ENCODE measurements at regions not wholly inside any gene's neighbourhood (a gene's known extent, or its start where the extent isn't known, plus 50 kb on each side); places are given as distances from the start of the nearest gene placed in this dataset.
"Not testable (repeated sequence)": the region's sequence is repeated elsewhere in the genome, so short reads cannot be mapped to it uniquely, and the experiment has no call there.

- DNase-seq (ENCODE audit: low read depth) = no peak
Measured at GRCh38 chr1:166693673-166694297, 145.5 kb upstream of the POGK start.

GRCh38 chr1:166695115-166695514, 144.2 kb upstream of the POGK start:
- DNase-seq (ENCODE audit: low read depth) = no peak

- not testable (repeated sequence) for DNase-seq (ENCODE audit: low read depth)
Measured at GRCh38 chr1:166695834-166696233, 143.4 kb upstream of the POGK start.

GRCh38 chr1:166698771-166699170, 140.5 kb upstream of the POGK start:
- DNase-seq (ENCODE audit: low read depth) = no peak

- DNase-seq (ENCODE audit: low read depth) = no peak
Measured at GRCh38 chr1:166699613-166700012, 139.7 kb upstream of the POGK start.

GRCh38 chr1:166700696-166701095, 138.6 kb upstream of the POGK start:
- no peak for DNase-seq (ENCODE audit: low read depth)

GRCh38 chr1:166701603-166702100, 137.6 kb upstream of the POGK start:
- no peak for DNase-seq (ENCODE audit: low read depth)

GRCh38 chr1:166703141-166703540, 136.1 kb upstream of the POGK start:
- no peak for DNase-seq (ENCODE audit: low read depth)

- DNase-seq (ENCODE audit: low read depth) = no peak
Measured at GRCh38 chr1:166703726-166704462, 135.4 kb upstream of the POGK start.

- no peak for DNase-seq (ENCODE audit: low read depth)
Measured at GRCh38 chr1:166705376-166706289, 133.6 kb upstream of the POGK start.

- no peak for DNase-seq (ENCODE audit: low read depth)
Measured at GRCh38 chr1:166716620-166717019, 122.7 kb upstream of the POGK start.

- no peak for DNase-seq (ENCODE audit: low read depth)
Measured at GRCh38 chr1:166721145-166721544, 118.1 kb upstream of the POGK start.

GRCh38 chr1:166730299-166730888, 108.9 kb upstream of the POGK start:
- peak; percentile 77 for DNase-seq (ENCODE audit: low read depth)

- no peak for DNase-seq (ENCODE audit: low read depth)
Measured at GRCh38 chr1:166738140-166738539, 101.1 kb upstream of the POGK start.

- no peak for DNase-seq (ENCODE audit: low read depth)
Measured at GRCh38 chr1:166738873-166739272, 100.4 kb upstream of the POGK start.

GRCh38 chr1:166740668-166741276, 98.5 kb upstream of the POGK start:
- no peak for DNase-seq (ENCODE audit: low read depth)

GRCh38 chr1:166763318-166763717, 76.0 kb upstream of the POGK start:
- DNase-seq (ENCODE audit: low read depth) = no peak

- DNase-seq (ENCODE audit: low read depth) = no peak
Measured at GRCh38 chr1:166766942-166767341, 72.3 kb upstream of the POGK start.

- not testable (repeated sequence) for DNase-seq (ENCODE audit: low read depth)
Measured at GRCh38 chr1:166784646-166785045, 54.6 kb upstream of the POGK start.

- DNase-seq (ENCODE audit: low read depth) = no peak
Measured at GRCh38 chr1:166785987-166786386, 53.3 kb upstream of the POGK start.

- no peak for DNase-seq (ENCODE audit: low read depth)
Measured at GRCh38 chr1:166789286-166789685, 50.0 kb upstream of the POGK start.

Data from HT1080 (cell line).